ENCODE measurements at regions not wholly inside any gene's neighbourhood (a gene's known extent, or its start where the extent isn't known, plus 50 kb on each side); places are given as distances from the start of the nearest gene placed in this dataset.

- Histone ChIP-seq H3K4me1 (no peaks in the 10 kb centered on the region), H3K9me3 (no peaks in the 10 kb centered on the region), H3K27me3 (no peaks in the 10 kb centered on the region), H3K36me3 (no peaks in the 10 kb centered on the region), H3K4me3 (no peak overlapping the region), H3K27ac (no peak overlapping the region)
- DNase-seq, result no peak
- no peak for TF ChIP-seq CTCF (IDR thresholded peaks at IDR 0.05)
- no peak for TF ChIP-seq POLR2A (IDR thresholded peaks at IDR 0.05)
- ATAC-seq, result no peak
- WGBS (ENCODE audit: insufficient coverage, low coverage, low lambda C conversion rate, missing lambda C conversion rate), result 47% methylated on average over 2 of the region's 2 CpGs
- intact Hi-C loops (cut with DNase I), result no loop called here
Observed at GRCh38 chr1:188406636-188407035, 1577.9 kb downstream of the PLA2G4A start.

- TF ChIP-seq CTCF (IDR thresholded peaks at IDR 0.05) (no peak), POLR2A (IDR thresholded peaks at IDR 0.05) (no peak)
- intact Hi-C loops (cut with DNase I), result no loop called here
- no peaks in the 10 kb centered on the region for H3K36me3 ChIP-seq
- H3K4me1 ChIP-seq, result no peaks in the 10 kb centered on the region
- H3K4me3 ChIP-seq, result no peak overlapping the region
- DNase-seq (no peak), ATAC-seq (no peak)
- no peak overlapping the region for H3K27ac ChIP-seq
- H3K27me3 ChIP-seq, result no peaks in the 10 kb centered on the region
- H3K9me3 ChIP-seq, result no peaks in the 10 kb centered on the region
- 40% methylated on average over 1 of the region's 1 CpG for WGBS (ENCODE audit: insufficient coverage, low coverage, low lambda C conversion rate, missing lambda C conversion rate)
Observed at GRCh38 chr1:188420177-188420576, 1591.4 kb downstream of the PLA2G4A start.

- H3K27me3 ChIP-seq, result no peaks in the 10 kb centered on the region
- DNase-seq, result no peak
- no peak overlapping the region for H3K4me3 ChIP-seq
- intact Hi-C loops (cut with DNase I), result no loop called here
- no peaks in the 10 kb centered on the region for H3K4me1 ChIP-seq
- no peak overlapping the region for H3K27ac ChIP-seq
- no peak for TF ChIP-seq POLR2A (IDR thresholded peaks at IDR 0.05)
- TF ChIP-seq CTCF (IDR thresholded peaks at IDR 0.05), result no peak
- WGBS (ENCODE audit: insufficient coverage, low coverage, low lambda C conversion rate, missing lambda C conversion rate), result 47% methylated on average over 1 of the region's 1 CpG
- H3K9me3 ChIP-seq, result no peaks in the 10 kb centered on the region
- no peaks in the 10 kb centered on the region for H3K36me3 ChIP-seq
- ATAC-seq, result no peak
Observed at GRCh38 chr1:188423073-188423472, 1594.3 kb downstream of the PLA2G4A start.

GRCh38 chr1:188424176-188424575 lies 1595.4 kb downstream of the PLA2G4A start:
- H3K36me3 ChIP-seq, result no peaks in the 10 kb centered on the region
- no peak for DNase-seq
- no peak overlapping the region for H3K27ac ChIP-seq
- H3K4me1 ChIP-seq, result no peaks in the 10 kb centered on the region
- ATAC-seq, result no peak
- no peaks in the 10 kb centered on the region for H3K9me3 ChIP-seq
- H3K4me3 ChIP-seq, result no peak overlapping the region
- H3K27me3 ChIP-seq, result no peaks in the 10 kb centered on the region
- TF ChIP-seq CTCF (IDR thresholded peaks at IDR 0.05) (no peak), POLR2A (IDR thresholded peaks at IDR 0.05) (no peak)
- WGBS (ENCODE audit: insufficient coverage, low coverage, low lambda C conversion rate, missing lambda C conversion rate), result 61% methylated on average over 1 of the region's 1 CpG
- intact Hi-C loops (cut with DNase I), result no loop called here

GRCh38 chr1:188425687-188426086 lies 1596.9 kb downstream of the PLA2G4A start:
- Histone ChIP-seq H3K4me3 (no peak overlapping the region), H3K4me1 (no peaks in the 10 kb centered on the region), H3K27me3 (no peaks in the 10 kb centered on the region), H3K9me3 (no peaks in the 10 kb centered on the region), H3K27ac (no peak overlapping the region), H3K36me3 (no peaks in the 10 kb centered on the region)
- ATAC-seq (no peak), DNase-seq (no peak)
- TF ChIP-seq POLR2A (IDR thresholded peaks at IDR 0.05) (no peak), CTCF (IDR thresholded peaks at IDR 0.05) (no peak)
- WGBS (ENCODE audit: insufficient coverage, low coverage, low lambda C conversion rate, missing lambda C conversion rate), result 33% methylated on average over 4 of the region's 4 CpGs
- intact Hi-C loops (cut with DNase I), result no loop called here

Measured in right lobe of liver (tissue), 6 donors.